Cardiac septum (tissue), 1 donor: ENCODE measurements at regions not wholly inside any gene's neighbourhood (a gene's known extent, or its start where the extent isn't known, plus 50 kb on each side); places are given as distances from the start of the nearest gene placed in this dataset.

Experiments
- DNase-seq: peaks from one replicate; pipeline ENCODE4 v3.0.0-alpha.2; 2020; ENCODE audit warnings: low spot score
- intact Hi-C: fragments of 100-400 bp; cut with DNase I; formaldehyde crosslinking; loops from one replicate; pipeline ENCODE4 v1.14.0; 2022
- donor health status: DM: no; HTN: no; CAD: no.

DNA sequence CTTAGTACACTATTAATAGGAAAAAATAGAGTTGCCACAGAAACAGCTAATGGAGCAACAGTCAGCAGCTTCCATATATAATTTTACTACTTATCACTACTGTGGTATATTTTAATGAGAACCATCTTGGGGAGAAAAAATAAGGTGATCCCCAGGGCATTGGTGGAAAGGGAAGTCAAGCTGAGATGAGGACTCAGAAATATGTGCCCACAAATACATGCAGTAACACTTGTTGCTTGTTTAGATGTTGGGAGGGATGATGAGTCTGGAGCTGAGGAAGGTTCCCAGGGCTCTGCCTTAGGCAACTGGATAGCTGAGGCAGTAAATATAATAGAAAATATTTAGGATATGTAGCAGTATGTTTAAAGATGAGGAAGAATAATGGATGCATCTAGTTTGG, 280.1 kb upstream of the PDE4D start:
- no peak for DNase-seq
- intact Hi-C loops, result no loop called here

GRCh38 chr5:60163762-60164161, 270.2 kb upstream of the PDE4D start:
- DNase-seq, result no peak
- intact Hi-C loops, result loop anchor here (5.0 kb wide), 1 partner anchor 351 kb away; no protein-coding TSS in a partner anchor

DNA sequence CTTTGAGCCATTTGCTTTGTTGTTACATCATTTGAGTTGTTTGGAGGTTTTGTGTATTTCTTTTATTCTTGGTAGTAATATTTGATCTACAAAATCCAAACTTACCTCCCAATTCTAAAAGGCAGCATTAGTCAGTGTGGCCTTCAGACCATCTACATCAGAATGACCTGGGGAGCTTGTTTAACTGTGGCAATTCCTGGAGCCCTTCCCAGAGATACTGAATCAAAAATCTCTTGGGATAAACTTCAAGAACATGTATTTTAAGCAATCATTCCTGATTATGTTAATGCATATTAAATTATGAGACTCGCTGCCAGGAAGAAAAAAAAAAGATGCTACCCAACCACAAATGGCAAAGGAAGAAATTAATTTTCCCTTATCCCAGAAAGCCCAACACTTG, 268.9 kb upstream of the PDE4D start:
- intact Hi-C loops, result loop anchor here (5.0 kb wide), 1 partner anchor 350 kb away; no protein-coding TSS in a partner anchor

GRCh38 chr5:60161340-60161934, 267.9 kb upstream of the PDE4D start:
- intact Hi-C loops, result loop anchor here (5.0 kb wide), 1 partner anchor 349 kb away; no protein-coding TSS in a partner anchor
- DNase-seq, result no peak

More for the DNA sequence above, 268.9 kb upstream of the PDE4D start:
- no peak for DNase-seq

DNA sequence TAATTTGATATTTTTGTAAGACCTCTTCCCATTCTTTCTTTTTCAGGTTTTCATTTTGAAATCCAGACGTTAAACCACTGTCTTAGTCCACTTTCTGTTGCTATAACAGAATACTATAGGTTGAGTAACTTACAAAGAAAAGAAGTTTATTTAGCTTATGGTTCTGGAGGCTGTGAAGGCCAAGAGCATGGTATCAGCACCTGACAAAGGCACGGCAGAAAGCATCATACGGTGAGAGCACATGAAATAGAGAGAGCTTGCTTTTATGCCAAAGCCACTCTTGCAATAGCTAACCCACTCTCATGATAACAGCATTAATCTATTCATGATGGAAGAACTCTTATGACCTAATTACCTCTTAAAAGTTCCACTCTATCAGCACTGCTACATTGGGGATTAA, 255.6 kb upstream of the PDE4D start:
- intact Hi-C loops, result no loop called here

DNA sequence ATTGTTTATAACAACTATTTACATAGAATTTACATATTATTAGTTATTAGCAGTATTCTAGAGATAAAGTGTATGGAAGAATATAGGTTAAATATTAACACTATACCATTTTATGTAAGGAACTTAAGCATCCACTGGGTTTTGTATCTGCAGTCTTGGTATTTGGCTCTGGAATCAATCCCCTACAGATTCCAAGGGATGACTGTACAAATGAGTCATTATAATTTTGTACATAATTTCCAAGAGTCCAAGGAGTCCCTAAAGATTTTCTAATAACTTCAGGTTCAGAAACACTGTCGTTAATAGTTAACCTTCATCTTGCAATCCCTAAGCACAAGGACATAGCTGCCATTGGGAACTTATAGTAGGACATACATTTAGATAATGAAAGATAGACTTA, 254.8 kb upstream of the PDE4D start:
- DNase-seq, result no peak
- intact Hi-C loops, result no loop called here

More for the DNA sequence above, 255.6 kb upstream of the PDE4D start:
- no peak for DNase-seq

- no peak for DNase-seq
- intact Hi-C loops, result no loop called here
Observed at GRCh38 chr5:60147791-60148190, 254.3 kb upstream of the PDE4D start.

- intact Hi-C loops, result no loop called here
- DNase-seq, result no peak
Observed at GRCh38 chr5:60143942-60144549, 250.5 kb upstream of the PDE4D start.

- DNase-seq, result no peak
- intact Hi-C loops, result no loop called here
Observed at GRCh38 chr5:60141119-60141518, 247.6 kb upstream of the PDE4D start.

- no peak for DNase-seq
- intact Hi-C loops, result no loop called here
Observed at GRCh38 chr5:60136841-60137240, 243.3 kb upstream of the PDE4D start.

DNA sequence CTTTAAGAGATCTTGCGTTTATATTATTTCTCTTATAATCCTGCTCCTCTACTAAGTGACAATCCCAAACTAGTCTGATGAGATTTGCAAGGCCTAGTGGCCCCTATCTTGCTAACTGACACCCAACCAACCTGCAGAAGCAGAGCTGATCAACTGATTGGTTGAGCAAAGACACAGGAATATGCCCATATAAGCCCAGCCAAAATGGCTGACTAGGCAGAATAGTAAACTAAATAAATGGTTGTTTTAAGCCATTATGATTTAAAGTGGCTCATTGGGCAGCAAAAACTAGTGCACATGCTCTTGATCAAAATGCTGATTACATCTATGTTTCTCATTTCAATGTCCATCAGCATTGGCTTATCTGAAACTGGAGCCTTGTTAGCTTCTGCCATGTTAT, 238.0 kb upstream of the PDE4D start:
- no peak for DNase-seq
- intact Hi-C loops, result no loop called here

DNA sequence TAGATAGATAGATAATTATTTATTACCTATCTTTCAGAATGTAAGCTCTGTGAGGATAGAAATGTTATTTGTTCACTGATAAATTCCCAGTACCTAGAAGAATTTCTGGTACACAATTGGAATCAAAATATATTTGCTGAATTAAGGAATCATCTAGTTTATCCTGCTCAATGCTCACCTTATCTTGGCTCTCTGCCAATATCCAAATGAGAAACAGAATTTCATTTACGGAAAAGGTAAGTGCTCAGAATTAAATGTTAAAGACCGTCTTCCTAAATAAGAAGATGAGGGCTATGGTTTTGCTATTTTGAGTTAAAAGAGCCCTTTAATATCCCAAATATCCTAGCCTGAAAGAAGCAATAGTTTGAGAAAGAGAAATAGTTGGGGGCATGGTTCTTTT, 232.1 kb upstream of the PDE4D start:
- no peak for DNase-seq
- intact Hi-C loops, result no loop called here

- no peak for DNase-seq
- intact Hi-C loops, result no loop called here
Observed at GRCh38 chr5:60102961-60103693, 209.6 kb upstream of the PDE4D start.

GRCh38 chr5:60101573-60101972, 208.0 kb upstream of the PDE4D start:
- intact Hi-C loops, result no loop called here
- no peak for DNase-seq

DNA sequence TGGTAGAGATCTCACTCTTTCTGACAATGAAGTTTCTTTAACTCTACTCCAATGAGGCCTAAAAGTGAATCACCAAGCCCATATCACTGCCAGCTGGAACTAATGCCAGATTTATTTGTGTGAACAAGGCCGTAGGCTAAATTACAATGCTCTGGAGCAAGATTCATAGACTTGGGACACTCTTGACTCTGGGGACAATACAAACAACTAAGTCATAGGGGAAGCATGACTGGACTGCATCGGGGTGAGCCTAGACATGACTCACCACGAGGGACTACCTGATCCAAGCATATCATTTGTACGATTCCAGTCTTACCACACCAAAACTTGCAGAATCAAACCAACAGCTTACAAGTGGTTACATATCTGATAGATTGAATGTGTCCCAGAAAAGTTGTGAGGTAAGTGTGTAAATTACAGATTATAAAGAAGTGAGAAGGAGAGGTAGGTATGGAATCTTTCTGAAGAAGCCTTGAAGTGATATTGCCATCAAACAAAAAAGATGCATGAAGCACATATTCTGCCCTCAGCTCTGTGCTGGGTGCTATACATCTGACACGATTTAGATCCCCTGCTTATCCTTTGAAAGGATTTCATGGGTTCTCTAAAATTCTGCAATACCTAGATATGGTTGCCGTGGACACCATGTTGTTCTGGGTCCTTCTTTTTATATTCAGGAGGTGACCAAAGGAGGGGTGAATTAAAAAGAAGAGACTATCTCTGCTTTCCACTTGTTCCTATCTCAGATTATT, 199.3 kb upstream of the PDE4D start:
- no peak for DNase-seq
- intact Hi-C loops, result no loop called here

- intact Hi-C loops, result no loop called here
- no peak for DNase-seq
Observed at GRCh38 chr5:60086583-60086982, 193.1 kb upstream of the PDE4D start.

- no peak for DNase-seq
- intact Hi-C loops, result no loop called here
Observed at GRCh38 chr5:60084226-60084625, 190.7 kb upstream of the PDE4D start.

GRCh38 chr5:60077292-60077691, 183.8 kb upstream of the PDE4D start:
- no peak for DNase-seq
- intact Hi-C loops, result no loop called here

DNA sequence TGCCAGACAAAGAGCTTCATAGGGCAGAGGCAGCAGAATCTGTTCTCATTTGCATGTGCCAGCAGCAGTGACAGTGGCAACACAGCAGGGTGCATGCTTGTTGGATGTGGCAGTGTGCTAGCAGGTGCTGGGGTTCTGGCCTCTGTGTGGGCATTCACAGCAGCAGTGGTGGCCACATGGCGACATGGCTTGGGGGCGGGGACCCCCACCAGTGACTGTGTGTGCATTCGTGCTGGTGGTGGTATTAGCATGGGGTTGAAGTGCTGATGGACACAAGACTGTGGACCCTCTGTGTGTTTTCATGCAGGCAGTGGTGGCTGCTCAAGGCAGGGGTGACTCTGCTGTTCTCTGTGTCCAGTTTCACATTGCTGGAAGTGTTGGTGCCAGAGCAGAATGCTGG, 183.2 kb upstream of the PDE4D start:
- intact Hi-C loops, result no loop called here
- no peak for DNase-seq

DNA sequence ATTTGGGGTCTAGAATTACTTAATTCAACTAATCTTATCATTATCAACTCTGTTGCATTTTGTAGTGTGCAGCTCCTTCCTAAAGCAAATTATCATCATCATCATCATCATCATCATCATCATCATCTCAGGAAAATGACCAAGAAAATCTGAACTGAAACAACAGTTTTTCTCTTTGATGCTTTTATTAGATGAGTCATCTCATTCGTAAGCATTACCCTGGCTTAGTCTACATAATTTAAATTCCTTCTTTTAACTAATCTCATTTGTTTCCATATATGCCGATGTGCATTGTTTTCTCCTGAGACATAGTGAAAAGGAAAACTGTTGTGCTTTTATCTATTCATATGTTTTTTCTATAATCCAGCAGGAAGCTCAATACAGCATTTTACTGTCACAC, 173.0 kb upstream of the PDE4D start:
- no peak for DNase-seq
- intact Hi-C loops, result no loop called here
